GM06990 (cell line): ENCODE measurements at regions not wholly inside any gene's neighbourhood (a gene's known extent, or its start where the extent isn't known, plus 50 kb on each side); places are given as distances from the start of the nearest gene placed in this dataset.

Source experiments
- DNase-seq: peaks from one replicate; pipeline ENCODE4 v3.0.0-alpha.2; 2011; ENCODE audit not compliant: insufficient read length; ENCODE audit errors: extremely low read depth
- H3K27me3 ChIP-seq: replicated peaks from 2 replicates; pipeline ENCODE4 v1.6.0; 2011; ENCODE audit warnings: low read length; ENCODE audit not compliant: control insufficient read depth, insufficient read depth
- H3K36me3 ChIP-seq: 2 replicates; pipeline ENCODE4 v1.5.1; 2011; ENCODE audit warnings: low read length; ENCODE audit not compliant: control insufficient read depth, insufficient read depth
- H3K4me3 ChIP-seq: replicated peaks from 2 replicates; pipeline ENCODE4 v1.5.1; 2011; ENCODE audit warnings: low read depth, mild to moderate bottlenecking, control low read depth, low read length
- TF ChIP-seq, protein P1 (sequence below): IDR thresholded peaks from 2 replicates; pipeline ENCODE4 v1.5.1; 2011; ENCODE audit warnings: low read length, control low read depth, mild to moderate bottlenecking, inconsistent platforms; ENCODE audit not compliant: insufficient read depth, poor library complexity, severe bottlenecking

DNA sequence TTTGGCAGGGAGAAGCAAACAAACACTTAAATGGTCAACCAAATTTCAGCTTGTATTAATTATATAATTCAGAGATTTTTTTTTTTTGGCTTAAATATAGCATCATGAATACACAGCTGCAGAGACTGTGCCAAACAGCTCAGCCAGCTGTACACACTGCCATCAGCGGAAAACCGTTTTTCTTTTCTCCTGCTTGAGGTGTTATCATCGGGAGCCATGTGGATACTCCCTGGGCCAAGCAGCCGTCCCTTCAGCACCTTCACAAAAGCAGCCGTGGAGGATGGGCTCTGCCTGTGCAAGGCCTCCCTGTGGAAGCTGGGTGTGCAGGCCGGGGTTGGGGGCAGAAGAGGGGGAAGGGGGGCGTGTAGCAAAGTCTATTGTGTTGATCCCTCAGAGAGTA, 85.0 kb downstream of the NUF2 start:
- Histone ChIP-seq H3K36me3 (no peaks in the 10 kb centered on the region), H3K27me3 (no peaks in the 10 kb centered on the region), H3K4me3 (no peak overlapping the region)
- TF ChIP-seq, protein P1, sequence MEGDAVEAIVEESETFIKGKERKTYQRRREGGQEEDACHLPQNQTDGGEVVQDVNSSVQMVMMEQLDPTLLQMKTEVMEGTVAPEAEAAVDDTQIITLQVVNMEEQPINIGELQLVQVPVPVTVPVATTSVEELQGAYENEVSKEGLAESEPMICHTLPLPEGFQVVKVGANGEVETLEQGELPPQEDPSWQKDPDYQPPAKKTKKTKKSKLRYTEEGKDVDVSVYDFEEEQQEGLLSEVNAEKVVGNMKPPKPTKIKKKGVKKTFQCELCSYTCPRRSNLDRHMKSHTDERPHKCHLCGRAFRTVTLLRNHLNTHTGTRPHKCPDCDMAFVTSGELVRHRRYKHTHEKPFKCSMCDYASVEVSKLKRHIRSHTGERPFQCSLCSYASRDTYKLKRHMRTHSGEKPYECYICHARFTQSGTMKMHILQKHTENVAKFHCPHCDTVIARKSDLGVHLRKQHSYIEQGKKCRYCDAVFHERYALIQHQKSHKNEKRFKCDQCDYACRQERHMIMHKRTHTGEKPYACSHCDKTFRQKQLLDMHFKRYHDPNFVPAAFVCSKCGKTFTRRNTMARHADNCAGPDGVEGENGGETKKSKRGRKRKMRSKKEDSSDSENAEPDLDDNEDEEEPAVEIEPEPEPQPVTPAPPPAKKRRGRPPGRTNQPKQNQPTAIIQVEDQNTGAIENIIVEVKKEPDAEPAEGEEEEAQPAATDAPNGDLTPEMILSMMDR: no peak
- DNase-seq: no peak

DNA sequence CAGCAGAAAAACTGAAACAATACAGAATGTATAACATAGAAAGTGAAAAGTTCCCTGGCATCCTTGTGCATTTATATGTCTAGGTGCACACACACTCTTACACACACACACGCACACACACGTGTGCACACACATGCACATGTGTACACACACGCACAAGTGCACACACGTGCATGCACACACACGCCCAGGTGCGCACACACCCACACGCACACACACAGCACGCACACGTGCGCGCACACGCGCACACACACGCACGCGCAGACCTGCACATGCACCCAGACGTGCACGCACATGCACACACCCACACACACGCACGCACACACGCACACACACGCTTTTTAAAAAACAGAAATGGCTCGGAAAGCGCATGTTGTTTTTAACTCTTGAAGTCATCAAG, 86.5 kb downstream of the NUF2 start:
- DNase-seq: no peak
- no peaks in the 10 kb centered on the region for H3K36me3 ChIP-seq
- TF ChIP-seq, protein P1: no peak
- H3K4me3 ChIP-seq: no peak overlapping the region
- no peaks in the 10 kb centered on the region for H3K27me3 ChIP-seq

DNA sequence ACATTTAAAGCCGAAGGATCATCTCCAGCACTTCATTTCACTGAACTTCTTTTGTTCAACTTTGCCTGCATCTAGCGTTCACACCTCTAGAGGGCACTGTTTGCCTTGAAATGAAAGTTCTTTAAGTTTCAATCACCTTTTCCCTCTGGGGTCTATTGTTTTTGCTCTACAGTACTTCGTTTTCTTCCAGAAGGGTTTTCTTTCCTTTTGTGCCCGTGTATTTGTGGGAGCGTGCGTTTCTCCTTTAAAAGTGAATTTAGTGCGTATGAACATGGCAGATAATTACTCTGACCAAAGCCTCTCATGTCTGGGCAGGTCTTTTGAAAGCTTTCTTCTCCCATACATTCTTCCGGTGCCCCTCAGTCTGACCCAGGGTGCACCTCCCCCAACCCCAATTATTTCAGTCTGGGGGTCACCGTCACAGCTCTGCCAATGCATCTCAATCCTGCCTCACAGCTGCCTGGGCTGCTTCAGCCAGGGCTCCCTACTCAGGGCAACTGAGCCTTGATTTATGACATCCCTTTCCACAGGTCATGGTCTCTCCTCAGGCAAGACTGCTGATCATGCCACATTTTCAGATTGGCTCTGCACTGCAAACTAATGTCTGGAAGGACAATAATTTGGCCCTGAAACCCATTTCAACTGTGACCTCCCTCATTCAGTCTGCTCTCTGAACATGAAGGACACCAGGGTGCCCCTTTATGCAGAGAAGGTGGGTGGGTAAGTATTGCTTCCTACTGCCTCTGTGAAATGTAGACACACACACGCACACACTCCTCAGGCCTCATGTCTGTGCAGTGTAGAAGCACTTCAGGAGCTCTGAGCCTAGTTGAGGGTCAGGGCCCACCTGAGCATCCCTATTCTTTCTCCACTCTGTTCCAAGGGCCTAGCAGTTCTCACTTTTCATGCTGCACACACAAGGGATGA, 88.6 kb downstream of the NUF2 start:
- no peaks in the 10 kb centered on the region for H3K27me3 ChIP-seq
- no peaks in the 10 kb centered on the region for H3K36me3 ChIP-seq
- no peak overlapping the region for H3K4me3 ChIP-seq
- DNase-seq: no peak
- TF ChIP-seq, protein P1: peak; percentile 77

DNA sequence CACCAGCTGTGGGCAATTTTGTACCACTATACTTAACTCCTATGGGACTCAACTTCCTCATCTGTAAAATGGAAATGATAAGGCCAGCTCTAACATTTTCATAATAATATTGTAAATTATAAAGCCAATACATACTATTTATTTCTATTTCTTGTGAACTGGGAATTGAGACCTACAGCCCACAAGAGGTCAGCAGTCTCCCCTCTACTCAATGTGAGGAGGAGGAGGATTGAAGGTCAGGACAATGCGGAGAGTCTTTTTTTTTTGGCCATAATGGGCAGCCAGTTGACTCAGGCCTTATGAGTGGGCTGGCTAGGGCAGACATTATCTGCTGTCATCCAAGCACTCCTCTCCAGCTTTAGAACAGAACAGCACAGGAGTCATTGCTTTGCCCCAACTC, 90.5 kb downstream of the NUF2 start:
- TF ChIP-seq, protein P1: no peak
- no peak for DNase-seq
- H3K4me3 ChIP-seq: no peak overlapping the region
- no peaks in the 10 kb centered on the region for H3K27me3 ChIP-seq
- no peaks in the 10 kb centered on the region for H3K36me3 ChIP-seq

DNA sequence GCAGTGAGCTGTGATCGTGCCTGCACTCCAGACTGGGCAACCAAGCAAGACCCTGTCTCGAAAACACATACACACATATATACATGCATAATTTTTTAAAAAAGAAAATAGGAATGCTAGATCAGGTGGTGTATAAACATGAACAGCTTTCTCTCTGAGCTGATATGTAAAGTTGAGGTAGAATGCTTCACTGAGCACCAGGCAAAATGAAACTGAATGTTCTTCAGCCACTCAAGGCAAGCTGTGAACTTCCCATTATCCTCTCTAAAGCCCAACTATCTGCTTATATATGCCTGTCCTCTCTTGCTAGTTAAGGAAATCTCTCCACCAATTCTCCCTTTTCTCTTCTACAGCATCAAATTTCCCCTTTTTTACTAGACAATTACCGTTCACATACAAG, 93.0 kb downstream of the NUF2 start:
- TF ChIP-seq, protein P1: no peak
- H3K4me3 ChIP-seq: no peak overlapping the region
- no peak for DNase-seq
- no peaks in the 10 kb centered on the region for H3K36me3 ChIP-seq
- no peaks in the 10 kb centered on the region for H3K27me3 ChIP-seq
